ENCODE measurements at regions not wholly inside any gene's neighbourhood (a gene's known extent, or its start where the extent isn't known, plus 50 kb on each side); places are given as distances from the start of the nearest gene placed in this dataset.

DNA sequence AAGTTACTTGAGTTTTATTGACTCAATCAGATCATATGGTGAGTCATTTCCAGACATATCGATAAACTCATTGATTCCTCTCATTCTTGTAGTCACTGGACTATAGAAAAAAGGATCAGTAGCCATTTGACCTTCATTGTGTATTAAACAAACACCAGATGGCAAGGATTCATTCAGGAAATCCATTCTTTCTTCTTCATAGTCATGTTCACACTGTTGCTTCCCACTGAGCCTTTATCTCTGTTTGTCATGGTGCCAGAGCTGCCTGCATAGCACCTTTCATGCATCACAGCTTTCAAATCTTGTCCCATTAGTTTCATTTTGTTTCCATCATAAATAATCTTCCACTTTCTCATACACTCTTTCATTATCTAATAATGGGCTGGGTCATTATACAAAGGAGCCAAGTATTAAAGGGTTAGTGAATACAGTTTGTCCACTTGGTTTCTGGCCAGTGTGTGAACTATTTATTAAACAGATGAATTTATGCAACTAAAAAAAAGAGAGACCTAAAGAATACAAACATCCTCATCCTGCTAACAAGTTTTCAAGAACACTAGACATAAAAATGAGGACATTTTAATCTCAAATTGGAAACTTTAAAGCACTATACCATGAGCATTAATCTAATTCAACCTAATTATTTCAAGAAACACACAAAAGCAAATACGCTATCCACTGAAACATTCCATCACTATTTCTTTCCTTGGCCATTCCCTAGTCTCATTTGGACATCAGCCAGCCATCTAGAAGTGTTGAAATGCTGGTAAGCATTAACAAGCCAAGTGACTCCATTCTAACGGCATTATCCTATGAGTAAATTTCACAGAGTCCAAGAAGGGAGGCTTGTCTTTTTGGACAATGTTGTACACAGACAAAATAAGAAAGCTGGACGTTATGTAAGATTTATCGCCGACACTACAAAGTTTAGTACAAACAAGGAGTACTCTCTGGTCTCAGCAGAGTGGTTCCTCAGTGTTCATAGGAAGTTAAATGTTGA is 476.5 kb downstream of the FOXG1 start:
- H4K20me1 ChIP-seq (ENCODE audit: control insufficient read depth, insufficient read depth, insufficient read length): no peaks in the 10 kb centered on the region
- no peaks in the 10 kb centered on the region for H3K79me2 ChIP-seq (ENCODE audit: insufficient read depth, low read length)
- no peak overlapping the region for H2BK20ac ChIP-seq (ENCODE audit: low read depth, low read length, poor library complexity, severe bottlenecking)
- H2BK15ac ChIP-seq (ENCODE audit: low read depth, low read length): no peak overlapping the region
- no peak overlapping the region for H4K91ac ChIP-seq (ENCODE audit: insufficient read length, low read depth, low read length)
- no peaks in the 10 kb centered on the region for H3K9me3 ChIP-seq (ENCODE audit: control insufficient read depth, low read depth, low read length)
- H3K27me3 ChIP-seq (ENCODE audit: insufficient read depth, low read length): no peaks in the 10 kb centered on the region
- H3K23me2 ChIP-seq (ENCODE audit: insufficient read length, low read depth, low read length, poor library complexity, severe bottlenecking): no peaks in the 10 kb centered on the region
- H2BK120ac ChIP-seq (ENCODE audit: low read depth, low read length, poor library complexity, severe bottlenecking): no peak overlapping the region
- no peak overlapping the region for H4K5ac ChIP-seq (ENCODE audit: insufficient read length, low read depth, low read length)
- H3T11ph ChIP-seq (ENCODE audit: low read length): no peak overlapping the region
- H3K14ac ChIP-seq (ENCODE audit: insufficient read depth, low read length): no peak overlapping the region; the same call in 1 of the 2 replicates
- DNase-seq: no peak
- H3K9ac ChIP-seq (ENCODE audit: extremely low read depth, insufficient read length, low read length): no peak overlapping the region
- no peak overlapping the region for H3K56ac ChIP-seq (ENCODE audit: insufficient read length, low read depth, low read length)
- no peaks in the 10 kb centered on the region for H3K4me1 ChIP-seq (ENCODE audit: insufficient read depth, low read length)
- TF ChIP-seq, protein P1, sequence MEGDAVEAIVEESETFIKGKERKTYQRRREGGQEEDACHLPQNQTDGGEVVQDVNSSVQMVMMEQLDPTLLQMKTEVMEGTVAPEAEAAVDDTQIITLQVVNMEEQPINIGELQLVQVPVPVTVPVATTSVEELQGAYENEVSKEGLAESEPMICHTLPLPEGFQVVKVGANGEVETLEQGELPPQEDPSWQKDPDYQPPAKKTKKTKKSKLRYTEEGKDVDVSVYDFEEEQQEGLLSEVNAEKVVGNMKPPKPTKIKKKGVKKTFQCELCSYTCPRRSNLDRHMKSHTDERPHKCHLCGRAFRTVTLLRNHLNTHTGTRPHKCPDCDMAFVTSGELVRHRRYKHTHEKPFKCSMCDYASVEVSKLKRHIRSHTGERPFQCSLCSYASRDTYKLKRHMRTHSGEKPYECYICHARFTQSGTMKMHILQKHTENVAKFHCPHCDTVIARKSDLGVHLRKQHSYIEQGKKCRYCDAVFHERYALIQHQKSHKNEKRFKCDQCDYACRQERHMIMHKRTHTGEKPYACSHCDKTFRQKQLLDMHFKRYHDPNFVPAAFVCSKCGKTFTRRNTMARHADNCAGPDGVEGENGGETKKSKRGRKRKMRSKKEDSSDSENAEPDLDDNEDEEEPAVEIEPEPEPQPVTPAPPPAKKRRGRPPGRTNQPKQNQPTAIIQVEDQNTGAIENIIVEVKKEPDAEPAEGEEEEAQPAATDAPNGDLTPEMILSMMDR (conservative IDR thresholded peaks at IDR 0.05): no peak
- H3K4me2 ChIP-seq (ENCODE audit: insufficient read depth, insufficient read length, low read length): no peak overlapping the region
- H3K18ac ChIP-seq (ENCODE audit: insufficient read length, low read depth, low read length): no peak overlapping the region
- H4K8ac ChIP-seq (replicated peaks; ENCODE audit: insufficient read length, low read depth, low read length): no peak overlapping the region
- no peak overlapping the region for H2AFZ ChIP-seq (ENCODE audit: low read length)
- no peak overlapping the region for H2BK12ac ChIP-seq (ENCODE audit: insufficient read length, low read depth, low read length)
- no peaks in the 10 kb centered on the region for H3K79me1 ChIP-seq (ENCODE audit: insufficient read depth, low read depth, low read length, poor library complexity, severe bottlenecking)
- no peak overlapping the region for H3K27ac ChIP-seq (ENCODE audit: insufficient read length, low read depth, low read length)
- Mint-ChIP-seq H3K27ac (no peak overlapping the region), H3K36me3 (ENCODE audit: insufficient read depth in 1 of 3, low read depth in 3 of 3) (peaks cover 0 to 20% (median 0%) of the 10 kb centered on the region in 3 experiments; a peak in 1 of 7 replicates), H3K9me3 (no peaks in the 10 kb centered on the region), H3K4me3 (no peak overlapping the region), H3K4me1 (peaks cover 0 to 3% of the 10 kb centered on the region in 2 experiments; a peak in 1 of 4 replicates), H3K27me3 (ENCODE audit: low read depth) (no peaks in the 10 kb centered on the region)
- no CpG with 5 or more reads among the region's 6 CpGs for WGBS (ENCODE audit: extremely low coverage, insufficient read length, low lambda C conversion rate)
- no peak overlapping the region for H3K4ac ChIP-seq (ENCODE audit: low read depth, low read length)
- no peak overlapping the region for H2AK5ac ChIP-seq (ENCODE audit: insufficient read length, low read length)
- no peak overlapping the region for H2BK5ac ChIP-seq (ENCODE audit: insufficient read length, low read length)
- no peak overlapping the region for H3K23ac ChIP-seq (ENCODE audit: insufficient read length, low read depth, low read length)

Measured in H9 (cell line).